Upper lobe of left lung (tissue), 4 donors: ENCODE measurements at regions not wholly inside any gene's neighbourhood (a gene's known extent, or its start where the extent isn't known, plus 50 kb on each side); places are given as distances from the start of the nearest gene placed in this dataset.

ENCODE experiments used
- POLR2A ChIP-seq, 4 donors: fragments of 450-650 bp; IDR thresholded peaks; one replicate each; pipeline ENCODE4 v1.5.1; 2016 to 2017; ENCODE audit warnings: antibody characterized with exemption in 4 of 4, mild to moderate bottlenecking in 2 of 4
- POLR2AphosphoS5 ChIP-seq, 2 donors: sonication (generic); formaldehyde crosslinking; IDR thresholded peaks; one replicate each; pipeline ENCODE4 v1.5.1; 2017; ENCODE audit warnings: antibody characterized with exemption in 2 of 2
- TF ChIP-seq, protein P1 (sequence below), 6 experiments: fragments of 450-650 bp in 4 of 6; fragments of 200-600 bp in 2 of 6; sonication (generic) in 2 of 6; IDR thresholded peaks; one replicate each; pipeline ENCODE4 v1.5.1; 2016 to 2019; ENCODE audit warnings: antibody characterized with exemption in 6 of 6

DNA sequence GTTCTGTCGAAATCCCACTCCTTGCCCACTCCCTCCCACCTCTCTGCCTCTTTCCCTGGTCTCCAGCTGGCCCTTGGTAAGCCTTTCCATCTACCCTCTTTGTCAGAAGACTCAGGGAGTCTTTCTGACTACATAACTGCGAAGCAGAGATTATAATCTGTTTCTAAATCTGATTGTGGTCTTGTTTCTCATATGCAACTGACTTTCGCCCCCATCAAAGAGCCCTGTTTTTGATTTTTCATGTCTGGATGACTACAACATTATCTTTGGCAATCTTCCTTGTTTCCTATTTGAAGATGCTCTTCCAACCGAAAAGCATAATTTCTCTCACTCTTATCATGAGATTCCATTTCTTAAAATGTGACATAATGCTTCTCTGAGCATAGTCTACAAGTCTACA is 218.2 kb upstream of the ADAMTSL1 start:
- TF ChIP-seq, protein P1, sequence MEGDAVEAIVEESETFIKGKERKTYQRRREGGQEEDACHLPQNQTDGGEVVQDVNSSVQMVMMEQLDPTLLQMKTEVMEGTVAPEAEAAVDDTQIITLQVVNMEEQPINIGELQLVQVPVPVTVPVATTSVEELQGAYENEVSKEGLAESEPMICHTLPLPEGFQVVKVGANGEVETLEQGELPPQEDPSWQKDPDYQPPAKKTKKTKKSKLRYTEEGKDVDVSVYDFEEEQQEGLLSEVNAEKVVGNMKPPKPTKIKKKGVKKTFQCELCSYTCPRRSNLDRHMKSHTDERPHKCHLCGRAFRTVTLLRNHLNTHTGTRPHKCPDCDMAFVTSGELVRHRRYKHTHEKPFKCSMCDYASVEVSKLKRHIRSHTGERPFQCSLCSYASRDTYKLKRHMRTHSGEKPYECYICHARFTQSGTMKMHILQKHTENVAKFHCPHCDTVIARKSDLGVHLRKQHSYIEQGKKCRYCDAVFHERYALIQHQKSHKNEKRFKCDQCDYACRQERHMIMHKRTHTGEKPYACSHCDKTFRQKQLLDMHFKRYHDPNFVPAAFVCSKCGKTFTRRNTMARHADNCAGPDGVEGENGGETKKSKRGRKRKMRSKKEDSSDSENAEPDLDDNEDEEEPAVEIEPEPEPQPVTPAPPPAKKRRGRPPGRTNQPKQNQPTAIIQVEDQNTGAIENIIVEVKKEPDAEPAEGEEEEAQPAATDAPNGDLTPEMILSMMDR (IDR thresholded peaks at IDR 0.05) = no peak
- TF ChIP-seq POLR2A (IDR thresholded peaks at IDR 0.05) (no peak), POLR2AphosphoS5 (IDR thresholded peaks at IDR 0.05) (no peak)
